ENCODE measurements at regions not wholly inside any gene's neighbourhood (a gene's known extent, or its start where the extent isn't known, plus 50 kb on each side); places are given as distances from the start of the nearest gene placed in this dataset.

- H4K20me1 ChIP-seq (ENCODE audit: control insufficient read depth, insufficient read depth), result no peaks in the 10 kb centered on the region
- ATAC-seq, result no peak
- no peak overlapping the region for H3K27ac ChIP-seq (ENCODE audit: control insufficient read depth, insufficient read depth)
- H3K4me1 ChIP-seq (ENCODE audit: control insufficient read depth, insufficient read depth, low read length), result no peaks in the 10 kb centered on the region
- no peak overlapping the region for H3K9ac ChIP-seq (ENCODE audit: control insufficient read depth, insufficient read depth, low read length)
- no peak overlapping the region for H2AFZ ChIP-seq (ENCODE audit: control insufficient read depth, low read depth, low read length)
- no TSS peak for BruUV-seq (replicated peaks)
- ChIA-PET CTCF (no interaction called here), SMC1A (ENCODE audit: uncharacterized antibody, unreplicated experiment) (interaction anchor here (1.1 to 1.2 kb wide), 2 partner anchors 171 to 228 kb away, joined by 3 read pairs; no protein-coding TSS in a partner anchor), POLR2A (no interaction called here), RAD21 (ENCODE audit: unreplicated experiment) (no interaction called here)
- H3K36me3 ChIP-seq (ENCODE audit: control insufficient read depth in 2 of 2, insufficient read depth in 2 of 2, low read length in 1 of 2), result no peaks in the 10 kb centered on the region
- H3K27me3 ChIP-seq (replicated peaks in 1 of 2; ENCODE audit: control insufficient read depth in 2 of 2, insufficient read depth in 2 of 2, low read length in 1 of 2), result no peaks in the 10 kb centered on the region
- in situ Hi-C loops (cut with MboI) (no loop called here), intact Hi-C loops (cut with micrococcal nuclease; ENCODE audit: unreplicated experiment) (no loop called here)
- 39% methylated on average over 6 of the region's 6 CpGs for WGBS (ENCODE audit: insufficient coverage, insufficient replicate concordance, low lambda C conversion rate, missing lambda C conversion rate)
- H3K4me3 ChIP-seq, result no peak overlapping the region
- no peak overlapping the region for H3K4me2 ChIP-seq (ENCODE audit: control insufficient read depth, insufficient read depth)
- H3K79me2 ChIP-seq (ENCODE audit: control insufficient read depth, insufficient read depth, low read length), result no peaks in the 10 kb centered on the region
- DNase-seq (ENCODE audit: low read depth, low spot score), result no peak
- no peaks in the 10 kb centered on the region for H3K9me3 ChIP-seq (replicated peaks; ENCODE audit: control insufficient read depth, insufficient read depth, low read length)
- FAIRE-seq, result no peak
- no peak for TF ChIP-seq MAX (IDR thresholded peaks at IDR 0.05; ENCODE audit: low read depth, low read length)
- no peak for TF ChIP-seq NKRF (conservative IDR thresholded peaks at IDR 0.05)
- no peak for TF ChIP-seq REST (IDR thresholded peaks at IDR 0.05; ENCODE audit: low read depth, low read length)
- no peak for TF ChIP-seq GATAD2B (conservative IDR thresholded peaks at IDR 0.05; ENCODE audit: low read depth)
- TF ChIP-seq IRF4 (IDR thresholded peaks at IDR 0.05; ENCODE audit: low read depth, low read length), result no peak
- no peak for TF ChIP-seq SIX5 (IDR thresholded peaks at IDR 0.05; ENCODE audit: low read depth, low read length, severe bottlenecking)
- TF ChIP-seq NRF1 (conservative IDR thresholded peaks at IDR 0.05; ENCODE audit: low read depth, low read length), result no peak
- no peak for TF ChIP-seq ZNF384 (IDR thresholded peaks at IDR 0.05; ENCODE audit: borderline replicate concordance, low read depth, low read length)
- TF ChIP-seq ZSCAN29 (IDR thresholded peaks at IDR 0.05), result no peak
- no peak for TF ChIP-seq RAD51 (IDR thresholded peaks at IDR 0.05)
- TF ChIP-seq TCF3 (IDR thresholded peaks at IDR 0.05; ENCODE audit: borderline replicate concordance, insufficient read depth, low read depth, low read length), result no peak
- TF ChIP-seq ATF2 (IDR thresholded peaks at IDR 0.05; ENCODE audit: low read length), result no peak
- no peak for TF ChIP-seq POLR2AphosphoS5 (IDR thresholded peaks at IDR 0.05; ENCODE audit: low read length)
- no peak for TF ChIP-seq RELB (IDR thresholded peaks at IDR 0.05; ENCODE audit: low read depth)
- no peak for TF ChIP-seq CBFB (IDR thresholded peaks at IDR 0.05; ENCODE audit: low read depth)
These were observed 462.9 kb upstream of the PRICKLE1 start for GRCh38 chr12:43052441-43052840.

Data from GM12878 (cell line).